H1 (cell line): ENCODE measurements at regions not wholly inside any gene's neighbourhood (a gene's known extent, or its start where the extent isn't known, plus 50 kb on each side); places are given as distances from the start of the nearest gene placed in this dataset.

Experiments used
- CTCF ChIA-PET: fragments of 300-600 bp; sonication (Branson Sonifier 250); formaldehyde crosslinking; loops from one replicate; lab custom pipeline; 2021; ENCODE audit not compliant: partially characterized antibody; lab: Charles Lee
- POLR2A ChIA-PET: fragments of 300-600 bp; sonication (Branson Sonifier 250); formaldehyde crosslinking; loops from one replicate; lab custom pipeline; 2021; ENCODE audit warnings: inconsistent platforms; ENCODE audit not compliant: partially characterized antibody; lab: Charles Lee
- DNase-seq, 2 experiments: peaks; one replicate each; pipeline versions ENCODE4 v3.0.0 to v3.0.0-alpha.2; 2010 to 2022; ENCODE audit warnings: low spot score in 2 of 2, low read depth in 1 of 2, mixed read lengths in 1 of 2
- FAIRE-seq: peaks from 2 replicates; lab custom pipeline; 2011; peaks lifted over from hg19 to GRCh38; lab: Jason Lieb, UNC
- H2AFZ ChIP-seq: 2 replicates; pipeline ENCODE4 v1.8.1; 2012; ENCODE audit warnings: low read length, inconsistent platforms
- H2AK5ac ChIP-seq: 2 replicates; pipeline ENCODE4 v1.6.1; 2013; ENCODE audit warnings: low read depth, low read length
- H2BK120ac ChIP-seq: replicated peaks from 2 replicates; pipeline ENCODE3; 2013; ENCODE audit warnings: low read depth, low read length, inconsistent platforms
- H2BK12ac ChIP-seq: 2 replicates; pipeline ENCODE4 v1.6.1; 2013; ENCODE audit warnings: low read depth, low read length
- H2BK15ac ChIP-seq: 2 replicates; pipeline ENCODE4 v1.6.1; 2013; ENCODE audit warnings: low read length
- H2BK20ac ChIP-seq: 2 replicates; pipeline ENCODE4 v1.6.1; 2013; ENCODE audit warnings: low read length
- H2BK5ac ChIP-seq: 2 replicates; pipeline ENCODE4 v1.6.1; 2013; ENCODE audit warnings: low read depth, low read length
- H3K14ac ChIP-seq: 2 replicates; pipeline ENCODE4 v1.6.1; 2013; ENCODE audit warnings: inconsistent platforms; ENCODE audit not compliant: insufficient read length
- H3K18ac ChIP-seq: 2 replicates; pipeline ENCODE4 v1.6.1; 2013; ENCODE audit warnings: low read length; ENCODE audit errors: extremely low read depth
- H3K23ac ChIP-seq: 2 replicates; pipeline ENCODE4 v1.6.1; 2013; ENCODE audit warnings: inconsistent platforms; ENCODE audit not compliant: insufficient read length
- H3K23me2 ChIP-seq: 2 replicates; pipeline ENCODE4 v1.6.1; 2013; ENCODE audit warnings: low read depth, low read length
- H3K27ac ChIP-seq: 2 replicates; pipeline ENCODE4 v1.6.1; 2011; ENCODE audit warnings: low read depth, low read length, inconsistent platforms
- H3K27me3 ChIP-seq, 4 experiments: replicated peaks in 1 of 4; 1 replicate in 1 of 4; 2 replicates in 3 of 4; pipeline versions ENCODE4 v1.6.1 to v1.8.1; 2011 to 2013; ENCODE audit warnings: low read length in 3 of 4, mild to moderate bottlenecking in 3 of 4, inconsistent platforms in 2 of 4, mixed read lengths in 2 of 4, moderate library complexity in 1 of 4; ENCODE audit not compliant: control insufficient read depth in 3 of 4, insufficient read depth in 3 of 4; ENCODE audit errors: extremely low read depth in 1 of 4
- H3K36me3 ChIP-seq, 4 experiments: 2 replicates each; pipeline versions ENCODE4 v1.6.1 to v1.8.1; 2011 to 2013; ENCODE audit warnings: mild to moderate bottlenecking in 4 of 4, low read length in 3 of 4, moderate library complexity in 2 of 4, control low read depth in 1 of 4, inconsistent platforms in 1 of 4; ENCODE audit not compliant: insufficient read depth in 4 of 4, control insufficient read depth in 2 of 4
- H3K4ac ChIP-seq: replicated peaks from 2 replicates; pipeline ENCODE3; 2013; ENCODE audit warnings: low read length, low read depth, mixed read lengths, inconsistent platforms; ENCODE audit not compliant: insufficient read length
- H3K4me1 ChIP-seq, 4 experiments: replicated peaks in 1 of 4; 1 replicate in 1 of 4; 2 replicates in 3 of 4; pipeline versions ENCODE4 v1.6.1 to v1.8.1; 2011 to 2013; ENCODE audit warnings: low read length in 3 of 4, inconsistent platforms in 2 of 4, mixed read lengths in 1 of 4; ENCODE audit not compliant: insufficient read depth in 4 of 4, control insufficient read depth in 3 of 4
- H3K4me2 ChIP-seq, 2 experiments: 2 replicates each; pipeline versions ENCODE4 v1.6.1 to v1.8.1; 2011 to 2013; ENCODE audit warnings: low read depth in 2 of 2, low read length in 2 of 2, control low read depth in 1 of 2, inconsistent platforms in 1 of 2, mild to moderate bottlenecking in 1 of 2; ENCODE audit not compliant: insufficient read depth in 1 of 2
- H3K4me3 ChIP-seq, 4 experiments: fragments of 200-600, 300-600 bp in 1 of 4; sonication (generic), shearing (Covaris generic), sonication (Bioruptor Twin) in 1 of 4; 2 replicates each; pipeline versions ENCODE4 v1.5.1 to v1.8.1; 2011 to 2016; ENCODE audit warnings: low read length in 4 of 4, low read depth in 3 of 4, control low read depth in 2 of 4, inconsistent platforms in 2 of 4, mild to moderate bottlenecking in 2 of 4, mixed read lengths in 1 of 4, moderate library complexity in 1 of 4; ENCODE audit not compliant: insufficient read depth in 2 of 4; ENCODE audit errors: extremely low read depth in 1 of 4
- H3K56ac ChIP-seq: replicated peaks from 2 replicates; pipeline ENCODE3; 2013; ENCODE audit warnings: low read depth, mild to moderate bottlenecking, mixed read lengths, low read length, inconsistent platforms; ENCODE audit not compliant: insufficient read length
- H3K79me1 ChIP-seq: 2 replicates; pipeline ENCODE4 v1.6.1; 2013; ENCODE audit warnings: low read depth, low read length, control low read depth
- H3K79me2 ChIP-seq, 2 experiments: 2 replicates each; pipeline versions ENCODE4 v1.6.1 to v1.8.1; 2012 to 2013; ENCODE audit warnings: low read length in 2 of 2, mild to moderate bottlenecking in 2 of 2, inconsistent platforms in 1 of 2; ENCODE audit not compliant: insufficient read depth in 2 of 2, control insufficient read depth in 1 of 2
- H3K9ac ChIP-seq, 4 experiments: replicated peaks in 1 of 4; 1 replicate in 1 of 4; 2 replicates in 3 of 4; pipeline versions ENCODE4 v1.6.1 to v1.8.1; 2011 to 2013; ENCODE audit warnings: low read depth in 3 of 4, low read length in 3 of 4, control low read depth in 2 of 4, mild to moderate bottlenecking in 2 of 4, moderate library complexity in 2 of 4, inconsistent platforms in 1 of 4; ENCODE audit errors: extremely low read depth in 1 of 4
- H3K9me3 ChIP-seq, 2 experiments: 2 replicates each; pipeline versions ENCODE4 v1.6.1 to v1.8.1; 2012 to 2013; ENCODE audit warnings: mild to moderate bottlenecking in 2 of 2, moderate library complexity in 2 of 2, control low read depth in 1 of 2, inconsistent platforms in 1 of 2, low read depth in 1 of 2, low read length in 1 of 2, mixed read lengths in 1 of 2; ENCODE audit not compliant: insufficient read depth in 2 of 2
- H4K20me1 ChIP-seq, 2 experiments: replicated peaks in 1 of 2; 2 replicates each; pipeline versions ENCODE3 to v1.8.1; 2011 to 2013; ENCODE audit warnings: inconsistent platforms in 2 of 2, low read length in 2 of 2, mild to moderate bottlenecking in 1 of 2; ENCODE audit not compliant: insufficient read depth in 2 of 2, control insufficient read depth in 1 of 2
- H4K5ac ChIP-seq: 2 replicates; pipeline ENCODE4 v1.6.1; 2013; ENCODE audit warnings: low read length, low read depth, mixed read lengths, inconsistent platforms; ENCODE audit not compliant: insufficient read length
- H4K8ac ChIP-seq: 2 replicates; pipeline ENCODE4 v1.8.0; 2013; ENCODE audit warnings: mild to moderate bottlenecking, moderate library complexity, low read length, inconsistent platforms; ENCODE audit not compliant: insufficient read depth; ENCODE audit errors: extremely low read depth
- H4K91ac ChIP-seq: replicated peaks from 2 replicates; pipeline ENCODE3; 2013; ENCODE audit warnings: low read length, mixed read lengths, inconsistent platforms; ENCODE audit not compliant: insufficient read length
- BCL11A ChIP-seq, 2 experiments: IDR thresholded peaks; one replicate each; pipeline ENCODE4 v1.6.1; 2011; ENCODE audit warnings: low read depth in 2 of 2, low read length in 2 of 2, mild to moderate bottlenecking in 2 of 2
- POLR2A ChIP-seq, 2 experiments: IDR thresholded peaks; 1 replicate in 1 of 2; 2 replicates in 1 of 2; pipeline ENCODE4 v1.6.1; 2011; ENCODE audit warnings: low read depth in 2 of 2, low read length in 2 of 2, mild to moderate bottlenecking in 2 of 2; ENCODE audit errors: control extremely low read depth in 1 of 2
- POLR2AphosphoS5 ChIP-seq: IDR thresholded peaks from 2 replicates; pipeline ENCODE4 v1.6.1; 2011; ENCODE audit warnings: low read depth, low read length
- TBP ChIP-seq: IDR thresholded peaks from 2 replicates; pipeline ENCODE4 v1.6.1; 2011; ENCODE audit warnings: low read depth, low read length, improper control_type of control experiment
- WGBS, 2 experiments: shearing (Covaris generic) in 1 of 2; methylation state at CpG; one replicate each; pipeline versions ENCODE4 v1.1.6 to v1.1.7; 2013 to 2015; ENCODE audit warnings: low lambda C conversion rate in 2 of 2, mixed read lengths in 2 of 2, inconsistent platforms in 1 of 2, low coverage in 1 of 2, missing lambda C conversion rate in 1 of 2; ENCODE audit not compliant: insufficient replicate concordance in 2 of 2, insufficient coverage in 1 of 2, insufficient read length in 1 of 2; ENCODE audit errors: extremely low coverage in 1 of 2, missing lambda C conversion rate in 1 of 2; 5-methylcytosine and 5-hydroxymethylcytosine counted together

DNA sequence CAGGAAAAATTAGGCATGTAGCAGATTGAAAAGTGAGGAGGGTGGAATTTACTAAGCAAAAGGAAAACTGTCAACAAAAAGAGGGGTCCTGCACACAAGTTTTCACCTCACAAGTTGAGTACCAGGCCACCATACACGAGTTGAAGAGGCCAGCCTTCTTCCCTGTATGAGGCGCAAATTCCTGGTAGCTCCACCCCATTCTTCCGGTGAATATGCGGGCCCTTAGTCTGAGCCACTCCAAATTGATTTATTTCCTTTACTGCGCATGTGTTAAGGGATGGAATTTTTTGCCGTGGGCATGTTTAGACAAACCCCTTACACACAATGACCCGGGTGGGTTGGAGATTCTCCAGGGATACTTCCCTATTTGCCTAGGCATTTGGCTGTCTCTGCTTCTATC lies 942.1 kb upstream of the GRIA3 start:
- Histone ChIP-seq H2AK5ac (no peak overlapping the region), H2BK120ac (no peak overlapping the region), H3K4me3 (no peak overlapping the region), H4K91ac (no peak overlapping the region), H3K27ac (no peak overlapping the region), H3K14ac (no peak overlapping the region), H3K23ac (no peak overlapping the region), H3K9me3 (no peaks in the 10 kb centered on the region), H3K18ac (no peak overlapping the region), H4K8ac (no peak overlapping the region), H2BK12ac (no peak overlapping the region), H3K27me3 (no peaks in the 10 kb centered on the region), H3K9ac (no peak overlapping the region), H3K23me2 (no peaks in the 10 kb centered on the region), H3K4me2 (no peak overlapping the region), H2BK15ac (no peak overlapping the region), H3K79me1 (no peaks in the 10 kb centered on the region), H2BK5ac (no peak overlapping the region), H3K36me3 (peaks cover 0 to 64% (median 25%) of the 10 kb centered on the region in 4 experiments; a peak in 7 of 8 replicates), H3K4ac (no peak overlapping the region), H2BK20ac (no peak overlapping the region), H3K79me2 (no peaks in the 10 kb centered on the region; a peak in 1 of 4 replicates), H3K4me1 (no peaks in the 10 kb centered on the region; a peak in 2 of 7 replicates), H2AFZ (no peak overlapping the region), H4K20me1 (peaks cover 2 to 3% of the 10 kb centered on the region in 2 experiments), H4K5ac (no peak overlapping the region), H3K56ac (no peak overlapping the region)
- ChIA-PET POLR2A (interaction anchor here (0.7 to 3.0 kb wide), 5 partner anchors 10 to 977 kb away, joined by 3 to 14 read pairs (median 6); no protein-coding TSS in a partner anchor), CTCF (no interaction called here)
- FAIRE-seq (no peak), DNase-seq (no peak)
- 79% methylated on average over 7 of the region's 7 CpGs; no CpG with 5 or more reads in 1 of the 2 experiments for WGBS, 2 experiments
- TF ChIP-seq BCL11A (IDR thresholded peaks at IDR 0.05; ENCODE audit: low read depth in 2 of 2, low read length in 2 of 2) (no peak), TBP (no peak), POLR2A (IDR thresholded peaks at IDR 0.05; ENCODE audit: control extremely low read depth in 1 of 2, low read depth in 2 of 2, low read length in 2 of 2) (peak; percentile 22 to 76), POLR2AphosphoS5 (peak; percentile 84)
